ENCODE measurements at regions not wholly inside any gene's neighbourhood (a gene's known extent, or its start where the extent isn't known, plus 50 kb on each side); places are given as distances from the start of the nearest gene placed in this dataset.

- no peak for DNase-seq
These were observed 316.8 kb upstream of the KLF12 start for GRCh38 chr13:74450964-74451363.

- no peak for DNase-seq
These were observed 316.3 kb upstream of the KLF12 start for GRCh38 chr13:74450525-74450845.

GRCh38 chr13:74449811-74450524 lies 315.8 kb upstream of the KLF12 start:
- DNase-seq = no peak

GRCh38 chr13:74444864-74445479 lies 310.8 kb upstream of the KLF12 start:
- no peak for DNase-seq

GRCh38 chr13:74444161-74444571 lies 310.0 kb upstream of the KLF12 start:
- no peak for DNase-seq

GRCh38 chr13:74443631-74444030 lies 309.4 kb upstream of the KLF12 start:
- DNase-seq = no peak

GRCh38 chr13:74442751-74443150 lies 308.5 kb upstream of the KLF12 start:
- DNase-seq = no peak

- DNase-seq = no peak
These were observed 304.7 kb upstream of the KLF12 start for GRCh38 chr13:74438901-74439300.

- no peak for DNase-seq
These were observed 300.6 kb upstream of the KLF12 start for GRCh38 chr13:74434782-74435181.

GRCh38 chr13:74424455-74424854 lies 290.3 kb upstream of the KLF12 start:
- no peak for DNase-seq

GRCh38 chr13:74423434-74423833 lies 289.2 kb upstream of the KLF12 start:
- DNase-seq = no peak

GRCh38 chr13:74414458-74414857 lies 280.3 kb upstream of the KLF12 start:
- no peak for DNase-seq

- no peak for DNase-seq
These were observed 279.3 kb upstream of the KLF12 start for GRCh38 chr13:74413482-74413881.

- no peak for DNase-seq
These were observed 275.3 kb upstream of the KLF12 start for GRCh38 chr13:74409551-74409950.

GRCh38 chr13:74406420-74406819 lies 272.2 kb upstream of the KLF12 start:
- no peak for DNase-seq

GRCh38 chr13:74398599-74398998 lies 264.4 kb upstream of the KLF12 start:
- no peak for DNase-seq

- no peak for DNase-seq
These were observed 254.9 kb upstream of the KLF12 start for GRCh38 chr13:74389056-74389455.

GRCh38 chr13:74388626-74389025 lies 254.4 kb upstream of the KLF12 start:
- no peak for DNase-seq

GRCh38 chr13:74372511-74372910 lies 238.3 kb upstream of the KLF12 start:
- no peak for DNase-seq

- no peak for DNase-seq
These were observed 233.0 kb upstream of the KLF12 start for GRCh38 chr13:74367193-74367592.

- no peak for DNase-seq
These were observed 227.1 kb upstream of the KLF12 start for GRCh38 chr13:74361274-74361673.

GRCh38 chr13:74346960-74347359 lies 212.8 kb upstream of the KLF12 start:
- DNase-seq = no peak

- no peak for DNase-seq
These were observed 204.1 kb upstream of the KLF12 start for GRCh38 chr13:74338341-74338740.

GRCh38 chr13:74336546-74336945 lies 202.3 kb upstream of the KLF12 start:
- no peak for DNase-seq

GRCh38 chr13:74335370-74335769 lies 201.2 kb upstream of the KLF12 start:
- DNase-seq = no peak
